IPS DF 6.9 (cell line): ENCODE measurements at regions not wholly inside any gene's neighbourhood (a gene's known extent, or its start where the extent isn't known, plus 50 kb on each side); places are given as distances from the start of the nearest gene placed in this dataset.

Experiments
- DNase-seq: peaks from one replicate; pipeline ENCODE4 v3.0.0-alpha.2; 2013; ENCODE audit warnings: low read depth, low spot score
- H3K27ac ChIP-seq: one replicate; pipeline ENCODE4 v1.5.1; 2013; ENCODE audit warnings: low read length, control low read depth
- H3K27me3 ChIP-seq: 2 replicates; pipeline ENCODE4 v1.6.1; 2013; ENCODE audit warnings: mild to moderate bottlenecking, low read length; ENCODE audit not compliant: control insufficient read depth, insufficient read depth
- H3K36me3 ChIP-seq: 2 replicates; pipeline ENCODE4 v1.6.1; 2013; ENCODE audit warnings: low read length; ENCODE audit not compliant: control insufficient read depth, insufficient read depth
- H3K4me1 ChIP-seq: 2 replicates; pipeline ENCODE4 v1.6.1; 2013; ENCODE audit warnings: low read length; ENCODE audit not compliant: control insufficient read depth, insufficient read depth
- H3K4me3 ChIP-seq: 2 replicates; pipeline ENCODE4 v1.5.1; 2013; ENCODE audit warnings: mild to moderate bottlenecking, low read length
- H3K9me3 ChIP-seq: 2 replicates; pipeline ENCODE4 v1.6.1; 2013; ENCODE audit warnings: low read length, inconsistent platforms; ENCODE audit not compliant: control insufficient read depth, insufficient read depth
- WGBS: extraction: QIAGEN DNeasy Blood & Tissue Kit; methylation state at CpG from one replicate; pipeline ENCODE4 v1.1.7; 2013; ENCODE audit warnings: mixed read lengths, missing lambda C conversion rate; ENCODE audit not compliant: insufficient read length, insufficient coverage; 5-methylcytosine and 5-hydroxymethylcytosine counted together

- Histone ChIP-seq H3K9me3 (no peaks in the 10 kb centered on the region), H3K4me1 (no peaks in the 10 kb centered on the region), H3K36me3 (no peaks in the 10 kb centered on the region), H3K27me3 (no peaks in the 10 kb centered on the region), H3K27ac (no peak overlapping the region), H3K4me3 (no peak overlapping the region)
- DNase-seq = no peak
Observed at GRCh38 chr11:98965775-98966174, 55.0 kb upstream of the CNTN5 start.

GRCh38 chr11:98967005-98967404 is 53.7 kb upstream of the CNTN5 start:
- no CpG with 5 or more reads among the region's 4 CpGs for WGBS
- Histone ChIP-seq H3K27me3 (no peaks in the 10 kb centered on the region), H3K4me1 (no peaks in the 10 kb centered on the region), H3K36me3 (no peaks in the 10 kb centered on the region), H3K4me3 (no peak overlapping the region), H3K9me3 (no peaks in the 10 kb centered on the region), H3K27ac (no peak overlapping the region)
- DNase-seq = no peak
